NCI-H1092 (cell line): ENCODE measurements at regions not wholly inside any gene's neighbourhood (a gene's known extent, or its start where the extent isn't known, plus 50 kb on each side); places are given as distances from the start of the nearest gene placed in this dataset.

Source experiments
- DNase-seq: peaks from one replicate; lab custom pipeline; 2025; lab: John Stamatoyannopoulos, UW

DNA sequence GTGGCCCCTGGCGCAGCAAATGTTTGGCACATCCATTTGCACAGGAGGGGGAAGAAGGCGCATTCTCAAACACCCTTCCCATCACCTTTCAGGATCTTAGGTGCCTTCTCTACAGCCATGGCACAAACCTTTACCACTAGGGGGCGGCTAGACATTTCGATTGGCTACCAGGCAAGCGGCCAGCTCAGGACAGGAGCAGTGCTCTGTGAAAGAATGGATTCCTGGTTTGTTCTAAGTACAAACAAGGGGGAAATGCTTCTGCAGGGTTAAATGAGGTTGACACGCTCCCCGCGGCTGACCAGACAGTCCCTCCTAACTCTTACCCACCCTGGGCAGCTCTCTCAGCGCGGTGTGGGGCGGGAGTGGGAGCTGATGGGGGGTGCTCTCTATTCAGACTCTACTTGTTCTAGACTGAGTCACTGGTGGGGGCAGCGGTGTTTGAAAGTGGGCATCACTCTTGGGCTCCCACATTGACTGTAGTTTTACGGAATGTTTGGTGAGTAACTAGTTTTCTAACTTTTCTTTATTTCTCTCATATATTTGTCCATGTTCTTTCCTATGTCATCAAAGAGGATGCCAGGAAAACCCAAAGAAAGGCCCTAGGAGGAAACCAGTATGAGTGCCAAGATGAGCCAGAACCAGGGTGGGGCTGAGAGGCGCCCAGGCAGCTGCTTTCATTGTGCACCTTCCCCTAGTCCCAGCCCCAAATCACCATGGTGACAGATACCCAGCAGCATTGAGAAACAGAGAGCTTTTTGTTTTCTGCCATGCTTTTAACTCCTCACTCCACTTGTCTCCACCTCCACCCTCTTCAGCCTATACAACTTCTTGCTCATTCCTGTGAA is 61.4 kb upstream of the GPR158 start:
- peak; percentile 55 for DNase-seq

DNA sequence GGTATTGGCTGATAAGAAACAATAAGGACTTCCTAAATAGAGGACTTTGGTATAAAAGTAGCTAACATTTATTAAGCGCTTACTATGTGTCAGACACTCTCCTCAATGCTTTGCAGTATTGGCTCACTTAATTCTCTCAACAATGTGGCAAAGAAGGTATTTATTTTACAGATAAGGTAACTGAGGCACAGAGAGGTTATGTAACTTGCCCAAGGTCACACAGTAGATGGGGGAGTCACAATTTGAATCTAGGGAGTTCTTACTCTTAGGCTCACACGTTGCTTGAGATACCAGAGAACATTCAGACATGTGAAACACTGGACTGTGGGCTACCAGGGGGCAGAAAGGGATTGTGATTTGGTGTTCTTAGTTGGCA is 60.8 kb upstream of the GPR158 start:
- DNase-seq = no peak

DNA sequence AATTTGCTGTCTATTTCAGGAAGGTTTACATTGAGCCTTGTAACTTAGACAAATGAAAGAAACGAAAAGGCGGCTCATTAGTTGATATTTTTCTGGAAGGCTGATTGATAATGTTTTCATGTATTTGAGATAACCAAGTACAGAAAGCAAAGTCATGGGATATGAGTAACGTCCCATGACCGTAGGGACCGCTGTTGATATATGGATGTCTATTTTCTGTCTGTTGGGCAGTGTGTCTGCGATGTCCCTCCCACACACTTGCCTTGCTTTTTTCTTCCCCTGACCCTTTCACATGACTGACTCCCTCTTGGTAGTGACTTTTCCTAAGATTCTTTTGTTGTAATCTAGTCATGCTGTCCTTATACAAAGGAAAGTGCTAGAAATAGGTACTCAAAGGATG is 57.0 kb upstream of the GPR158 start:
- no peak for DNase-seq

DNA sequence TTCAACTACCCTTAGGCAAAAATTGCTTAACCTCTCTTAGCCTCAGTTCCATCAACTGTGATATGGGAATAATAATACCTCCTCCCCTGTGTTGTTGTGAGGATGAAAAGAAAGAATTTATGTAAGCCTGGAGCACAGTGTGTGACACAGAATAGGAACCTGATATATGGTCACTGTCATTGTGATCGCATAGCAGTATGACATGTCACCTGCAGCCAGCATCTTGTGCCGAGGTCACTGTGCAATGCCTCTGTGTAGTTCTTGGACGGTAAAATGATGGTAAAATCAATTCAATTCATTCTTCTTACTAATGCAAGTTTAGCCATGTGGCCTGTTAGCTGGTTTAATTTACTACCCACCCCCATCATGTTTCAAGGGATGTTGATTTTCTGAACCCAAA is 54.6 kb upstream of the GPR158 start:
- DNase-seq = no peak
